PFSK-1 (cell line): ENCODE measurements at regions not wholly inside any gene's neighbourhood (a gene's known extent, or its start where the extent isn't known, plus 50 kb on each side); places are given as distances from the start of the nearest gene placed in this dataset.

Experiments
- FOXP2 ChIP-seq: optimal IDR thresholded peaks from 2 replicates; pipeline ENCODE3; 2011; ENCODE audit warnings: borderline replicate concordance, control low read depth, inconsistent platforms; ENCODE audit not compliant: insufficient read depth; ENCODE audit errors: extremely low read length, extremely low read depth
- POLR2AphosphoS5 ChIP-seq: IDR thresholded peaks from 2 replicates; pipeline ENCODE4 v1.6.1; 2012; ENCODE audit warnings: low read depth, mild to moderate bottlenecking, control low read depth, low read length, moderate library complexity
- REST ChIP-seq, 2 experiments: IDR thresholded peaks; 2 replicates each; pipeline versions ENCODE4 v1.6.1 to v1.8.0; 2011 to 2012; ENCODE audit warnings: low read depth in 2 of 2, low read length in 2 of 2, control low read depth in 1 of 2, inconsistent platforms in 1 of 2, mild to moderate bottlenecking in 1 of 2, moderate library complexity in 1 of 2; ENCODE audit not compliant: insufficient read depth in 1 of 2
- SIN3A ChIP-seq: IDR thresholded peaks from 2 replicates; pipeline ENCODE4 v1.6.1; 2012; ENCODE audit warnings: mild to moderate bottlenecking, low read length, moderate library complexity, borderline replicate concordance; ENCODE audit not compliant: insufficient read depth
- TAF1 ChIP-seq: IDR thresholded peaks from 2 replicates; pipeline ENCODE4 v1.6.1; 2012; ENCODE audit warnings: low read length, control low read depth, borderline replicate concordance; ENCODE audit not compliant: insufficient read depth

- TF ChIP-seq SIN3A (no peak), TAF1 (no peak), REST (IDR thresholded peaks at IDR 0.05; ENCODE audit: insufficient read depth in 1 of 2, low read depth in 2 of 2, low read length in 2 of 2) (no peak), FOXP2 (no peak), POLR2AphosphoS5 (no peak)
Measured at GRCh38 chr19:27689734-27690241, 1523.2 kb downstream of the UQCRFS1 start.

- no peak for TF ChIP-seq SIN3A
- no peak for TF ChIP-seq REST (IDR thresholded peaks at IDR 0.05; ENCODE audit: insufficient read depth in 1 of 2, low read depth in 2 of 2, low read length in 2 of 2)
- no peak for TF ChIP-seq TAF1
- TF ChIP-seq POLR2AphosphoS5, result no peak
- no peak for TF ChIP-seq FOXP2
Measured at GRCh38 chr19:27684293-27684692, 1528.7 kb downstream of the UQCRFS1 start.

GRCh38 chr19:27681972-27682371 is 1531.0 kb downstream of the UQCRFS1 start:
- no peak for TF ChIP-seq POLR2AphosphoS5
- TF ChIP-seq SIN3A, result no peak
- no peak for TF ChIP-seq REST (IDR thresholded peaks at IDR 0.05; ENCODE audit: insufficient read depth in 1 of 2, low read depth in 2 of 2, low read length in 2 of 2)
- TF ChIP-seq TAF1, result no peak
- TF ChIP-seq FOXP2, result no peak

- TF ChIP-seq REST (IDR thresholded peaks at IDR 0.05; ENCODE audit: insufficient read depth in 1 of 2, low read depth in 2 of 2, low read length in 2 of 2), result no peak
- TF ChIP-seq TAF1, result no peak
- no peak for TF ChIP-seq FOXP2
- TF ChIP-seq POLR2AphosphoS5, result no peak
- no peak for TF ChIP-seq SIN3A
Measured at GRCh38 chr19:27679905-27680304, 1533.0 kb downstream of the UQCRFS1 start.

- TF ChIP-seq FOXP2, result no peak
- no peak for TF ChIP-seq SIN3A
- TF ChIP-seq REST (IDR thresholded peaks at IDR 0.05; ENCODE audit: insufficient read depth in 1 of 2, low read depth in 2 of 2, low read length in 2 of 2), result no peak
- no peak for TF ChIP-seq TAF1
Measured at GRCh38 chr19:27679399-27679798, 1533.6 kb downstream of the UQCRFS1 start.
